Heart left ventricle (tissue), 16 donors: ENCODE measurements at regions not wholly inside any gene's neighbourhood (a gene's known extent, or its start where the extent isn't known, plus 50 kb on each side); places are given as distances from the start of the nearest gene placed in this dataset.

ENCODE experiments used
- ATAC-seq, 4 donors: fragments of 200-7000 bp; cut with Tn5 transposase; one replicate each; pipeline ENCODE4 v1.9.1; 2020 to 2022; ENCODE audit warnings: moderate library complexity in 4 of 4, mild to moderate bottlenecking in 3 of 4, moderate number of reproducible peaks in 1 of 4
- DNase-seq, 5 donors: peaks; one replicate each; pipeline ENCODE4 v3.0.0-alpha.2; 2020
- H3K27ac ChIP-seq, 12 donors: fragments of 200-600 bp; sonication (generic) in 4 of 12; one replicate each; pipeline versions ENCODE4 v1.5.0 to v1.8.0; 2016 to 2022; ENCODE audit warnings: mild to moderate bottlenecking in 2 of 12
- H3K27me3 ChIP-seq, 9 donors: fragments of 200-600 bp; sonication (generic) in 2 of 9; one replicate each; pipeline versions ENCODE4 v1.5.1 to v1.8.0; 2016 to 2022; ENCODE audit warnings: mild to moderate bottlenecking in 3 of 9
- H3K36me3 ChIP-seq, 9 donors: fragments of 200-600 bp; sonication (generic) in 2 of 9; one replicate each; pipeline versions ENCODE4 v1.5.0 to v1.8.0; 2018 to 2022; ENCODE audit warnings: mild to moderate bottlenecking in 2 of 9
- H3K4me1 ChIP-seq, 12 donors: fragments of 200-600 bp; sonication (generic) in 4 of 12; one replicate each; pipeline versions ENCODE4 v1.5.0 to v1.8.0; 2016 to 2022; ENCODE audit warnings: mild to moderate bottlenecking in 3 of 12
- H3K4me3 ChIP-seq, 12 donors: fragments of 200-600 bp; sonication (generic) in 4 of 12; one replicate each; pipeline versions ENCODE4 v1.5.0 to v1.8.0; 2017 to 2022; ENCODE audit warnings: mild to moderate bottlenecking in 9 of 12, moderate library complexity in 4 of 12
- H3K9me3 ChIP-seq, 12 donors: fragments of 200-600 bp; sonication (generic) in 4 of 12; one replicate each; pipeline versions ENCODE4 v1.5.0 to v1.8.0; 2016 to 2022; ENCODE audit warnings: mild to moderate bottlenecking in 1 of 12
- CTCF ChIP-seq, 12 donors: fragments of 200-600 bp; sonication (generic) in 4 of 12; IDR thresholded peaks; one replicate each; pipeline versions ENCODE4 v1.5.0 to v1.8.0; 2018 to 2022; ENCODE audit warnings: antibody characterized with exemption in 12 of 12, mild to moderate bottlenecking in 5 of 12
- POLR2A ChIP-seq, 2 donors: fragments of 450-650 bp; IDR thresholded peaks; one replicate each; pipeline ENCODE4 v1.6.1; 2017; ENCODE audit warnings: antibody characterized with exemption in 2 of 2, mild to moderate bottlenecking in 2 of 2, moderate library complexity in 2 of 2
- WGBS, 4 donors: extraction: QIAGEN DNeasy Blood & Tissue Kit in 2 of 4; methylation state at CpG; one replicate each; pipeline versions ENCODE4 v1.1.5 to v1.1.7; 2013 to 2018; 5-methylcytosine and 5-hydroxymethylcytosine counted together
- intact Hi-C, 10 donors: fragments of 100-400 bp; cut with DNase I; formaldehyde crosslinking; loops; one replicate each; pipeline versions ENCODE4 v1.11.1 to v1.14.2; 2022
- donor health status: ischemic (EF 13 %, LVEDD 7.1; RV severe dilation, severe dysfunction).
- donor health status: healthy with polysubstance abuse.
- donor health status: DM: no; HTN: yes; CAD: no.
- donor health status: DM: no; HTN: no; CAD: no.
- donor health status: ischemic (EF 25% LVEDD 6.9; RV normal size, moderate dysfunction).
- donor health status: ischemic (EF 25% LVEDD 5.7; RV mildly dilated, moderate dysfunction).
- donor health status: healthy.
- donor health status: DM: yes; HTN: yes; CAD: no.
- donor health status: ischemic (EF 35%, LVEDD 5.7; RV mildly dilated, moderate dysfunction).
- donor health status: nonischemic (EF 11% LVEDD 7.7; RV severe dilation, severe dysfunction).
- donor health status: DM: yes; HTN: yes; CAD: no.
- donor health status: PGD.
- donor health status: ischemic (EF 29% LVEDD 5.4; RV normal size, mild dysfunction).
- donor health status: nonischemic (EF 23%, LVEDD 6.1; RV moderate dilation, normal function).

GRCh38 chr2:219714681-219715400, 87.4 kb downstream of the SLC4A3 start:
- ATAC-seq (no peak), DNase-seq (no peak)
- H3K4me3 ChIP-seq, result no peak overlapping the region
- no peaks in the 10 kb centered on the region for H3K9me3 ChIP-seq
- H3K27ac ChIP-seq, result no peak overlapping the region
- no peaks in the 10 kb centered on the region for H3K36me3 ChIP-seq
- WGBS, 4 donors, result 93 to 100% (median 99%) methylated on average over 1 of the region's 1 CpG
- H3K4me1 ChIP-seq, result peaks cover 0 to 2% (median 0%) of the 10 kb centered on the region in 12 donors
- peaks cover 0 to 3% (median 0%) of the 10 kb centered on the region in 9 donors for H3K27me3 ChIP-seq
- intact Hi-C loops, result no loop called here
- no peak for TF ChIP-seq CTCF (IDR thresholded peaks at IDR 0.05)
- no peak for TF ChIP-seq POLR2A (IDR thresholded peaks at IDR 0.05)

GRCh38 chr2:219718066-219718465, 90.6 kb downstream of the SLC4A3 start:
- WGBS, 4 donors, result 79 to 87% (median 82%) methylated on average over 3 of the region's 3 CpGs
- Histone ChIP-seq H3K4me1 (no peaks in the 10 kb centered on the region), H3K27me3 (peaks cover 0 to 3% (median 0%) of the 10 kb centered on the region in 9 donors), H3K27ac (no peak overlapping the region), H3K4me3 (no peak overlapping the region), H3K36me3 (no peaks in the 10 kb centered on the region), H3K9me3 (no peaks in the 10 kb centered on the region)
- no peak for TF ChIP-seq CTCF (IDR thresholded peaks at IDR 0.05)
- no peak for TF ChIP-seq POLR2A (IDR thresholded peaks at IDR 0.05)
- intact Hi-C loops, result no loop called here
- DNase-seq, result no peak
- no peak for ATAC-seq

- DNase-seq (no peak), ATAC-seq (no peak)
- H3K36me3 ChIP-seq, result no peaks in the 10 kb centered on the region
- no peak overlapping the region for H3K4me3 ChIP-seq
- H3K9me3 ChIP-seq, result no peaks in the 10 kb centered on the region
- intact Hi-C loops, result no loop called here
- H3K4me1 ChIP-seq, result peaks cover 0 to 4% (median 0%) of the 10 kb centered on the region in 12 donors
- H3K27ac ChIP-seq, result no peak overlapping the region
- WGBS, 4 donors, result 61 to 75% (median 66%) methylated on average over 4 of the region's 4 CpGs
- H3K27me3 ChIP-seq, result peaks cover 0 to 3% (median 0%) of the 10 kb centered on the region in 9 donors
- TF ChIP-seq CTCF (IDR thresholded peaks at IDR 0.05) (no peak), POLR2A (IDR thresholded peaks at IDR 0.05) (no peak)
Observed at GRCh38 chr2:219719521-219719920, 92.1 kb downstream of the SLC4A3 start.

GRCh38 chr2:219720956-219721355, 93.5 kb downstream of the SLC4A3 start:
- no peak for DNase-seq
- TF ChIP-seq CTCF (IDR thresholded peaks at IDR 0.05) (no peak), POLR2A (IDR thresholded peaks at IDR 0.05) (no peak)

More at GRCh38 chr2:219720956-219721355, 93.5 kb downstream of the SLC4A3 start:
- Histone ChIP-seq H3K4me1 (peaks cover 0 to 9% (median 0%) of the 10 kb centered on the region in 12 donors), H3K36me3 (no peaks in the 10 kb centered on the region), H3K27me3 (peaks cover 0 to 3% (median 0%) of the 10 kb centered on the region in 9 donors), H3K27ac (no peak overlapping the region), H3K9me3 (no peaks in the 10 kb centered on the region), H3K4me3 (no peak overlapping the region)
- no peak for ATAC-seq
- 56 to 74% (median 70%) methylated on average over 6 of the region's 6 CpGs for WGBS, 4 donors
- intact Hi-C loops, result no loop called here
